ENCODE measurements at regions not wholly inside any gene's neighbourhood (a gene's known extent, or its start where the extent isn't known, plus 50 kb on each side); places are given as distances from the start of the nearest gene placed in this dataset.

- H3K27me3 ChIP-seq, result no peaks in the 10 kb centered on the region
- H3K9me3 ChIP-seq, result no peaks in the 10 kb centered on the region
- intact Hi-C loops (cut with DNase I), result no loop called here
- H3K4me3 ChIP-seq, result no peak overlapping the region
- 77% methylated on average over 8 of the region's 8 CpGs for WGBS
- no peaks in the 10 kb centered on the region for H3K36me3 ChIP-seq
- DNase-seq (ENCODE audit: extremely low spot score), result no peak
- no peak for TF ChIP-seq EP300 (IDR thresholded peaks at IDR 0.05)
- no peak for TF ChIP-seq POLR2A (IDR thresholded peaks at IDR 0.05; ENCODE audit: low read depth)
- TF ChIP-seq, protein P1, sequence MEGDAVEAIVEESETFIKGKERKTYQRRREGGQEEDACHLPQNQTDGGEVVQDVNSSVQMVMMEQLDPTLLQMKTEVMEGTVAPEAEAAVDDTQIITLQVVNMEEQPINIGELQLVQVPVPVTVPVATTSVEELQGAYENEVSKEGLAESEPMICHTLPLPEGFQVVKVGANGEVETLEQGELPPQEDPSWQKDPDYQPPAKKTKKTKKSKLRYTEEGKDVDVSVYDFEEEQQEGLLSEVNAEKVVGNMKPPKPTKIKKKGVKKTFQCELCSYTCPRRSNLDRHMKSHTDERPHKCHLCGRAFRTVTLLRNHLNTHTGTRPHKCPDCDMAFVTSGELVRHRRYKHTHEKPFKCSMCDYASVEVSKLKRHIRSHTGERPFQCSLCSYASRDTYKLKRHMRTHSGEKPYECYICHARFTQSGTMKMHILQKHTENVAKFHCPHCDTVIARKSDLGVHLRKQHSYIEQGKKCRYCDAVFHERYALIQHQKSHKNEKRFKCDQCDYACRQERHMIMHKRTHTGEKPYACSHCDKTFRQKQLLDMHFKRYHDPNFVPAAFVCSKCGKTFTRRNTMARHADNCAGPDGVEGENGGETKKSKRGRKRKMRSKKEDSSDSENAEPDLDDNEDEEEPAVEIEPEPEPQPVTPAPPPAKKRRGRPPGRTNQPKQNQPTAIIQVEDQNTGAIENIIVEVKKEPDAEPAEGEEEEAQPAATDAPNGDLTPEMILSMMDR (IDR thresholded peaks at IDR 0.05), result no peak
- TF ChIP-seq POLR2AphosphoS5 (IDR thresholded peaks at IDR 0.05), result no peak
- H3K4me1 ChIP-seq, result no peaks in the 10 kb centered on the region
- H3K27ac ChIP-seq (replicated peaks in 1 of 4), result no peak overlapping the region
These were observed 196.6 kb upstream of the SOX11 start for GRCh38 chr2:5495586-5495985.

- TF ChIP-seq, protein P1 (IDR thresholded peaks at IDR 0.05), result no peak
- TF ChIP-seq POLR2A (IDR thresholded peaks at IDR 0.05; ENCODE audit: low read depth), result no peak
- no peak for TF ChIP-seq POLR2AphosphoS5 (IDR thresholded peaks at IDR 0.05)
- no peak for TF ChIP-seq EP300 (IDR thresholded peaks at IDR 0.05)
- 95% methylated on average over 10 of the region's 10 CpGs for WGBS
- no peaks in the 10 kb centered on the region for H3K4me1 ChIP-seq
These were observed 194.3 kb upstream of the SOX11 start for GRCh38 chr2:5497874-5498273.

DNA sequence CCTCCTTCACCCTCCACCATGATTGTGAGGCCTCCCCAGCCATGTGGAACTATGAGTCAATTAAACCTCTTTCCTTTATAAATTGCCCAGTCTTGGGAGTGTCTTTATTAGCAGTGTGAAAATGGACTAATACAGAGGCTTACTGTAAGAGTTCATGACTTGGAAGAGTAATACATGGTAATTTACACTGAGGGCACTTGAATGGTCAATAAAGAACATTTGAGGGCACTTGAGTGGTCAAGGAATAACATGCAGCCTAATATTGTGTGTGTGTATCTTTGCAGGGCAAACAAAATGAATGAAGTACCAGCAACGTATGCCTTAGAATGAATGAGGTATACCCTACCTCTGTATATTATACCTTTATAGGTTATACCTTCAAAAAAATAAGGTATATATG, 190.4 kb upstream of the SOX11 start:
- Histone ChIP-seq H3K27ac (replicated peaks in 1 of 4) (no peak overlapping the region), H3K27me3 (no peaks in the 10 kb centered on the region), H3K9me3 (no peaks in the 10 kb centered on the region), H3K4me3 (no peak overlapping the region), H3K4me1 (no peaks in the 10 kb centered on the region), H3K36me3 (no peaks in the 10 kb centered on the region)
- DNase-seq (ENCODE audit: extremely low spot score), result no peak
- TF ChIP-seq POLR2A (IDR thresholded peaks at IDR 0.05; ENCODE audit: low read depth) (no peak), EP300 (IDR thresholded peaks at IDR 0.05) (no peak), POLR2AphosphoS5 (IDR thresholded peaks at IDR 0.05) (no peak)
- TF ChIP-seq, protein P1 (IDR thresholded peaks at IDR 0.05), result no peak
- 83% methylated on average over 1 of the region's 1 CpG for WGBS
- intact Hi-C loops (cut with DNase I), result no loop called here

More at GRCh38 chr2:5497874-5498273, 194.3 kb upstream of the SOX11 start:
- no peaks in the 10 kb centered on the region for H3K9me3 ChIP-seq
- no peaks in the 10 kb centered on the region for H3K27me3 ChIP-seq
- H3K27ac ChIP-seq (replicated peaks in 1 of 4), result no peak overlapping the region
- H3K36me3 ChIP-seq, result no peaks in the 10 kb centered on the region
- DNase-seq (ENCODE audit: extremely low spot score), result no peak
- H3K4me3 ChIP-seq, result no peak overlapping the region
- intact Hi-C loops (cut with DNase I), result no loop called here

- Histone ChIP-seq H3K36me3 (no peaks in the 10 kb centered on the region), H3K4me3 (no peak overlapping the region), H3K27me3 (no peaks in the 10 kb centered on the region), H3K9me3 (no peaks in the 10 kb centered on the region), H3K27ac (replicated peaks in 1 of 4) (no peak overlapping the region), H3K4me1 (no peaks in the 10 kb centered on the region)
- TF ChIP-seq, protein P1 (IDR thresholded peaks at IDR 0.05), result no peak
- no peak for TF ChIP-seq POLR2A (IDR thresholded peaks at IDR 0.05; ENCODE audit: low read depth)
- no peak for DNase-seq (ENCODE audit: extremely low spot score)
- intact Hi-C loops (cut with DNase I), result no loop called here
- 78% methylated on average over 3 of the region's 3 CpGs for WGBS
These were observed 189.8 kb upstream of the SOX11 start for GRCh38 chr2:5502385-5502784.

- no peaks in the 10 kb centered on the region for H3K4me1 ChIP-seq
- H3K36me3 ChIP-seq, result no peaks in the 10 kb centered on the region
- TF ChIP-seq EP300 (IDR thresholded peaks at IDR 0.05) (no peak), POLR2AphosphoS5 (IDR thresholded peaks at IDR 0.05) (no peak), POLR2A (IDR thresholded peaks at IDR 0.05; ENCODE audit: low read depth) (no peak)
- TF ChIP-seq, protein P1 (IDR thresholded peaks at IDR 0.05), result no peak
- no peak overlapping the region for H3K4me3 ChIP-seq
- intact Hi-C loops (cut with DNase I), result no loop called here
- H3K27me3 ChIP-seq, result no peaks in the 10 kb centered on the region
- H3K27ac ChIP-seq (replicated peaks in 1 of 4), result no peak overlapping the region
- WGBS, result 81% methylated on average over 3 of the region's 3 CpGs
- DNase-seq (ENCODE audit: extremely low spot score), result no peak
- no peaks in the 10 kb centered on the region for H3K9me3 ChIP-seq
These were observed 187.4 kb upstream of the SOX11 start for GRCh38 chr2:5504756-5505155.
